ENCODE measurements at regions not wholly inside any gene's neighbourhood (a gene's known extent, or its start where the extent isn't known, plus 50 kb on each side); places are given as distances from the start of the nearest gene placed in this dataset.

DNA sequence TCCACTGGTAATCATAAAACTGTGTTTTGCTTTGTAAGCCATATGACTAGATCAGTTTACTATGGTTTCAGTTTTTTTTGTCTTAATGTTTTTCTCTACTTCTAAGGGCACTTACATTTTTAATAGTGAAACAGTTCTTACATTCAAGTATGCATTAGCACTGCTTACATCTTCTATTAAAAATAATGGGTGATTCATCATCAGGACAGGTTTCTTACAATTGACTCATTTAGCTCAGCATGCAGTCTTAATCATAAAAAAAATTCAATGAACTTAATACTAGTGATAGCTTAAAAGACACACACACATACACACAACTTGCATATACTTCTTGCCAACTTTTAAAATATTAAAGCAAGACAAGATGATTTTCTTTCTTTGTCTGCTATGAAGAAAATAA, 845.7 kb upstream of the USP15 start:
- Mint-ChIP-seq H3K4me1 (no peaks in the 10 kb centered on the region), H3K4me3 (no peak overlapping the region), H3K36me3 (ENCODE audit: low read depth) (no peaks in the 10 kb centered on the region), H3K27ac (no peak overlapping the region), H3K27me3 (no peaks in the 10 kb centered on the region), H3K9me3 (peaks cover 4% of the 10 kb centered on the region)
- ATAC-seq (replicated peaks): no peak

DNA sequence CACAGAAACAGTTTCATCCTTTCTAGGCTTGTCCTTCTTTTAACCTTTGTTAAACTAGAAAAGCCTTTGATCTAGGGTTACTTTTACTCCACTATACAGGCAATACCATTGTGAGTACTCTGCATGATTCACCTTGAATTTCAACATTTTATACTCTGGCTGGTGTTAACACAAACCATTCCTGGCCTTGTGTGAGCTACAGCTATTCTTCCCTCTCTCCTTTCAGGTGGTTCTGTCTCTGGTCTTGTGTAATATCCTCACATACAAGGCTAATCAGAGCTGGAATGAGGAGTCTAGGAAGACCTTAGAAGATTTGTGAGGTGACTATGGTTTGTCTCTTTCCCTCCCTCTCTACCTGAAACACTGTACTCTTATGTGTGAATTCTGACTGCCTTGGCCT, 837.4 kb upstream of the USP15 start:
- Mint-ChIP-seq H3K27me3 (no peaks in the 10 kb centered on the region), H3K9me3 (peaks cover 8% of the 10 kb centered on the region), H3K4me1 (no peaks in the 10 kb centered on the region), H3K4me3 (no peak overlapping the region), H3K36me3 (ENCODE audit: low read depth) (no peaks in the 10 kb centered on the region), H3K27ac (no peak overlapping the region)
- ATAC-seq (replicated peaks): no peak

DNA sequence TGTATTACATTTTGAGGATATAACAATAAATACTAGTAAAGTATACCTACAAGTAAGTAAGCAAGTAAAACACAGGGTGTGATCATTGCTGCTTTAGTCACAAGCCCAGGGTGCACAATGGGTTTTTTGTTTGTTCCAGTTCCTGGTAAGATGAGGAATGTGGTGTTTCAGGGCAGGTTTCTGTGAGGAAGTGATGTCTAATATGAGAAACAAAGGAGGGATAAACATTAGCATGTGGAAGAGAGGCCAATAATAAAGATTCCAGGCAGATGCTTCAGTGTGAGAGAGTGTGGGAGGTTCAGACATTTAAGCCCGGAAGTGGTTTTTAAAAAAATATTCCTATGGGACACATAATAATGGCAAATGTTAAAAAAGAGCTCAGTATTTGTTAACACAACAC, 808.1 kb upstream of the USP15 start:
- no peak for ATAC-seq (replicated peaks)
- no peaks in the 10 kb centered on the region for H3K27me3 Mint-ChIP-seq
- no peaks in the 10 kb centered on the region for H3K4me1 Mint-ChIP-seq
- no peak overlapping the region for H3K4me3 Mint-ChIP-seq
- H3K9me3 Mint-ChIP-seq: peaks cover 3% of the 10 kb centered on the region
- H3K27ac Mint-ChIP-seq: no peak overlapping the region
- H3K36me3 Mint-ChIP-seq (ENCODE audit: low read depth): no peaks in the 10 kb centered on the region

DNA sequence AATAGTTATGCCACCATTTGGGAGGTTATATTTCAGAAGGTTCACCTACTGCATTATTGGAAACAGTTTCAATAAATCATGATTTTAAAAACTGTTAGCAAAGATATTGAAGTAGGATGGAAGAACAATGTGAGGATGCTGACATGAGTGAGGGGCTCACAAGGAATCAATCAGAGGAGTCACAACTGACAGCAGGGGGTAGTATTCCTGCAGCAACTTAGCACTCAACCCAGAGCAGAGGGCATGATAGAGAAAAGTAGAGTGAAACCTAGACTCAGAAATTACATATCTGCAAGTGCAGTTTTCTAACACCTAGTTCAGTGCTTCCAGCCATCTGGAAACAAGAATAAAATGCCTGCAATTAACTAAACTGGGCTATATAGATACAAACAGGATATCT, 772.5 kb upstream of the USP15 start:
- Mint-ChIP-seq H3K9me3 (peaks cover 3% of the 10 kb centered on the region), H3K36me3 (ENCODE audit: low read depth) (no peaks in the 10 kb centered on the region), H3K27ac (no peak overlapping the region), H3K4me3 (no peak overlapping the region), H3K4me1 (no peaks in the 10 kb centered on the region), H3K27me3 (no peaks in the 10 kb centered on the region)
- no peak for ATAC-seq (replicated peaks)

DNA sequence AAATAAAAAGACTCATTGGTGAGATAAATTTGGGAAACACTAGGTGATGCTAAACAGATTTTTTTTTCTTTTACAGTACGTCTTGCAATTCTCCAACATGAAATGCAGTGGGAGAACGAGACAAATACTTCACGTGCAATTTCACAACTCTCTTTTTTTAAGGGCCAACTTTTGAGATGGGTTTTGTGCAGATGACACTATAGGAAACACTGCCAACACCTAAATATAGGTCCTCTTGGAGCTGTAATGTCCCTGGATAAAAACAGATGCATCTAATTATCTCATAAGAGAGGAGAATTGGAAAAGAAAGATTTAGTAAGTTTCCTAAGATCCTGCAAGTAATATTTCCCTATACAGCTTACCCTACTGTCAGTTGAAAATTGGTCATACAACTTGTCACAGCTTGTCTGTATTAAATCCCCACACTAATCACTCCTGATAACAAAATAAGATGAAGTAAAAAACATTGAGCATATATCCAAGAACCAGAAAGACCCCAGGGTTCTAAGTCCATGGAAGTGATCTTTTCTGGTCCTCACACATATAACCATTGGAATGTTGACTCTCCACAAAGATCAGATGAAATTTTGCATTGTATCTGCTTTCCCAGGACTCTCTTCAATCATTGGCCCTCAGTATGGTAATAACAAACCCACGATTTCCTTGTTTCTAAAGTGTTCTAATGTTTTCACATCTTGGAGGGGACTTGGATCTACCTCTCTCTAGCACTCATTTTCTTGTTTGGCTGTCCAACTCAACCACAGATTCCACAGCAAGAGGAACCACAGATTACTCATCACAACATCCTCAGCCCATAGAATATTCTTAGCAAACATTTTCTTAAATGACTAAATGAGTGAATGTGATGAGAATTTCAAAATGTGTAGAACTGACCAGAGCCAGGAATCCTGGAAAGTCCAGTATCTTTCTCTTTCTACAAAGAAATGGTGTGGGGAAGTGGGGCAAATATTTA, 769.4 kb upstream of the USP15 start:
- Mint-ChIP-seq H3K27me3 (no peaks in the 10 kb centered on the region), H3K36me3 (ENCODE audit: low read depth) (no peaks in the 10 kb centered on the region), H3K27ac (no peak overlapping the region), H3K9me3 (peaks cover 7% of the 10 kb centered on the region), H3K4me1 (no peaks in the 10 kb centered on the region), H3K4me3 (no peak overlapping the region)
- ATAC-seq (replicated peaks): no peak

DNA sequence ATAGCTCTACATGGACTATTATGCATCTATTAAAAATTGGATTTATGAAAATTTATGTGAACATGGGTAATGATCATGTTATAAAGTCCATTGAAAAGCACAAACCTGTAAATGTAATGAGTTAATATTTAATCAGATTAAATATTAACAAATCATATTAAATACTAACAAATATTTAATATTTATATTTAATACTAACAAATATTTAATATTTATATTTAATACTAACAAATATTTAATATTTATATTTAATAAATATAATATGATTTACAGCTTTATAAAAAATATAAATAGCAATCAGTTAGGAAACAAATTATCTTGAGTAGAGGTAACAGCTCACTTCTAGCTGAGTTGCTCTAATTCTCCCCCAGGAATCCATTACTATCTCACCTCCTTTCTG, 758.0 kb upstream of the USP15 start:
- Mint-ChIP-seq H3K9me3 (peaks cover 20% of the 10 kb centered on the region), H3K4me3 (no peak overlapping the region), H3K27ac (no peak overlapping the region), H3K27me3 (no peaks in the 10 kb centered on the region), H3K36me3 (ENCODE audit: low read depth) (no peaks in the 10 kb centered on the region), H3K4me1 (no peaks in the 10 kb centered on the region)
- ATAC-seq (replicated peaks): no peak

DNA sequence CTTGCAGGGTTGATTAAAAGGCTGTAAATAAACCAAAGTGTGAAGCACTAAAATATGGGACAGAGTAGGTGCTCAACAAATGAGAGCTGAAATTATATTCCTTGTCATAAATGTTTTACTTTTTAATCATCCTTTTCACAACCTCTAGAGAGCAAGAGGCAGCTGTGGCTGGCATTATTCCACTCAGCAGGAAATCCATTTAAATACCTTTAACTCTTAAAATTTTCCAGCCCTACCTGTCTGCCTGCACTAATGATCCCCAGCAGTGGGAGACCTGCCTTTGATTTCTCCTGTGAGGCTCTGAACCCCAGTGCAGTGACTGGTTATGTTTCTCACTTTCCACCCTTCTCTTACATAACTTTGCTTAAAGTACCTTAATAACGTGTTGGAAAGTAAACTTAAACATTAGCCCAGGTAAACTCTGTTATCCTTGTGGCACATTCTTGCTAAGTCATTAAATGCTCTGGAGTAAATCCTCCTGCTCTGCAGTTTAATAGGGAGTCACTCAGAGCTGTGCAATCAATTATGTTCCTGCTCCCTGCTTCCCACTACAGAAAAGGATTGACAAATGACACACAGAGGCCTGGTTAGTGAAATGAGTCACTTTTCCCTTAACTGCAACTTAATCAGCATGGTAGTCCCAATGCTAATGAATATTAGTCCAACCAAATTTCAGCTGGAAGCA, 755.7 kb upstream of the USP15 start:
- no peak for ATAC-seq (replicated peaks)
- Mint-ChIP-seq H3K4me3 (no peak overlapping the region), H3K9me3 (peaks cover 15% of the 10 kb centered on the region), H3K27me3 (no peaks in the 10 kb centered on the region), H3K36me3 (ENCODE audit: low read depth) (no peaks in the 10 kb centered on the region), H3K27ac (no peak overlapping the region), H3K4me1 (no peaks in the 10 kb centered on the region)

DNA sequence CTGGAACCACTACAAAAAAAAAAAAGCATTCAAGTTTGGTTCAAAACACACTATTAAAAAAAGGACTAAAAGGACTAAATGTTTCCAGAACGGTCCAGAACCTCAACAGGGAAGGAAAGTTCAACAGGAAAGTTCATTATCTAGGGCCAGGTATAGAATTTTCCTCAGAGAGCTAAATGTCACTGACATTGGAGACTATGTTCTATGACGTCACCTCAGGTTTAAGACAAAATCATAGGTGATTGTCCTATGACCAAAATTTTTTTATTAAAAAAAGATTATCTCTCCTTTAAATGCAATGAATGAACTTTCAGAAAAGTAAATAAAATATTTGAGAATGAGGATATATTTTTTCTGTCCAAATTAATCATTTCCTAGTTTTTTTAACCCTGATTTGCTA, 746.7 kb upstream of the USP15 start:
- no peaks in the 10 kb centered on the region for H3K4me1 Mint-ChIP-seq
- no peak for ATAC-seq (replicated peaks)
- no peak overlapping the region for H3K27ac Mint-ChIP-seq
- H3K27me3 Mint-ChIP-seq: no peaks in the 10 kb centered on the region
- H3K36me3 Mint-ChIP-seq (ENCODE audit: low read depth): no peaks in the 10 kb centered on the region
- no peaks in the 10 kb centered on the region for H3K9me3 Mint-ChIP-seq
- H3K4me3 Mint-ChIP-seq: no peak overlapping the region

DNA sequence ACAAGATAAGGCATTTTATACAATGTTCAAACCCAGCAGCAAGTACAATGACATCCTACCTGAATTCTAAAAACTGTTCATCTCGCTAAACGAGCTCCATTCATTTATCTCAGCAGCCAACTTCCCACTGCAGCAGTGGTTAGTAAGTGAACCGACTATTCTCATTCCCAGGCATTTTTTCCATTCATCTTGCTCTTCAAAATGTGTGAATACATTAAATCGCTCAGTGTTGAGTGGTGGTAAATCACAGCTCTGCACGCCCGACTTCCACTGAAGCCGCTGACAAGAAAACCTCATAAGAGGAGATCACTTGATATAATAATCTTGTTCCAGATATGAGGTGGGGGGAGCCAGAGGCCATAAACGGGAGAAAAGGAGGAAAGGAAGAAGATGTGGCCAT, 746.2 kb upstream of the USP15 start:
- H3K36me3 Mint-ChIP-seq (ENCODE audit: low read depth): no peaks in the 10 kb centered on the region
- no peak for ATAC-seq (replicated peaks)
- no peaks in the 10 kb centered on the region for H3K4me1 Mint-ChIP-seq
- H3K27ac Mint-ChIP-seq: no peak overlapping the region
- no peaks in the 10 kb centered on the region for H3K9me3 Mint-ChIP-seq
- no peaks in the 10 kb centered on the region for H3K27me3 Mint-ChIP-seq
- H3K4me3 Mint-ChIP-seq: no peak overlapping the region

DNA sequence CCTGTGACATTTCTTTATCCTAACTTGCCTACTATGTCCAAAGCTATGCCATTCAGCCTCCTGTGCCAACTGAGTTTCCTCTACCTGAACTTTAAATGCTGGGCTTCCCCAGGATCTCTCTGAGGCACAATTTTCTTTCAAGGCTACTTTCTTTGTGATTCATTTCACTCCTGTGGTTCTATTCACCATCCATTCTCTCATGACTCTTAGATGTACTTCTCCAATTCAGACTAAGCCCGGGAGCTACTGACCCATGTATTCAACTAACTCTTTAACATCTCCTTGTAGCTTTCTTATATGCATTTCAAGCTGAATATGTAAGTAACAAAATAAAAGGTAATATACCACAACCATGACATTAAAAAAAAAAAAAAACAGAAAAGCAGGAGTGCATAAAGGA, 738.9 kb upstream of the USP15 start:
- Mint-ChIP-seq H3K27ac (no peak overlapping the region), H3K4me1 (no peaks in the 10 kb centered on the region), H3K4me3 (no peak overlapping the region), H3K27me3 (no peaks in the 10 kb centered on the region), H3K9me3 (peaks cover 17% of the 10 kb centered on the region), H3K36me3 (ENCODE audit: low read depth) (no peaks in the 10 kb centered on the region)
- no peak for ATAC-seq (replicated peaks)

DNA sequence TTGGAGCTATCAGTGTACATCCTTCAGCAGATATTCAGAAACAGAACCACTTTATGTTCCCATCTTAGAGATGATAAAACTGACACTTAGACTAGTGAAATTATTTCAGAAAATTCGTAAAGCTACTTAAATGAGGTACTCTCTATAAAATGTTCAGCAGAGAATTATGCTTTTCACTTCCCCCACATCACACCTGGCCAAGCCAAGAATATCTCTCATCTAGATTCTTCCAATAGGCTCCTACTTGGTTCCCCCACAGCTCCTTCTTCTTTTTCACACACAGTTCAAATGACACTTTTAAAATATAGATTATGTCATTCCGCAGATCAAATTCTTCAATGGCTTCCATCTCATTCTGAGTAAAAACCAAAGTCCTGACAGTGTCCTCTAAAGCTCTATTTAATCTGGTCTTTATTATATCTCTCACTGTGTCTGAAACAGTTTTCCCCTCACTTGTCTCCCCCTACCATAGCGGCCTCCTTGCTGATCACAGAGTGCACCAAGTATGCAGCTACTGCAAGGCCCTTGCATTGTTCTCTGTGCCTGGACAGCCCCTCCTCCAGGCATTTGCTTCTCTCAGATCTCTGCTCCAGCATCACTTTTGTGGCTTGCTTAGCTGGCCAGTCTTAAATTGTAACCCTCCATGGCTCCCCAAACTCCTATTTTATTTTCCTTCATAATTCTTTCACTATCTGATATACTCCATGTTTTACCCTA, 736.8 kb upstream of the USP15 start:
- H3K4me1 Mint-ChIP-seq: no peaks in the 10 kb centered on the region
- H3K4me3 Mint-ChIP-seq: no peak overlapping the region
- no peaks in the 10 kb centered on the region for H3K36me3 Mint-ChIP-seq (ENCODE audit: low read depth)
- H3K27me3 Mint-ChIP-seq: no peaks in the 10 kb centered on the region
- no peak for ATAC-seq (replicated peaks)
- H3K9me3 Mint-ChIP-seq: peaks cover 19% of the 10 kb centered on the region
- H3K27ac Mint-ChIP-seq: no peak overlapping the region

DNA sequence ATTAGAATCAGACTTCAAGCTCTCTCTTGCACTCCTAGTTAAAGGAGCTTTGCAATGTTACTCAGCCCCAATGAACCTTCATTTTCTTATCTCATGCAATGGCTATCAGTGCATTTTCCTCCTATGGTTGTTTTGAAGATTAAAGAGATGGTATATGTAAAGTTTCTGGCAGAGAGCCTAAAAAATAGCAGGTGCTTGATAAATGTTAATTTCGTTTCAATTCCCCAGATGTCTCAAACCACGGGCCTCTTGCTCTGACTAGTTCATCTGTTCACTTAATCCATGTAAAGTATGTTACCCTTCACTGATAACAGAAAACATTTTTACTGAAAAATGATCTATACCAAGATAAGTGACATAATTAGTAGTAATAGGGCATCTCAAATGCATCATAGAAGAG, 735.4 kb upstream of the USP15 start:
- H3K36me3 Mint-ChIP-seq (ENCODE audit: low read depth): no peaks in the 10 kb centered on the region
- H3K9me3 Mint-ChIP-seq: peaks cover 19% of the 10 kb centered on the region
- H3K27me3 Mint-ChIP-seq: no peaks in the 10 kb centered on the region
- H3K27ac Mint-ChIP-seq: no peak overlapping the region
- H3K4me1 Mint-ChIP-seq: no peaks in the 10 kb centered on the region
- no peak overlapping the region for H3K4me3 Mint-ChIP-seq
- ATAC-seq (replicated peaks): no peak

DNA sequence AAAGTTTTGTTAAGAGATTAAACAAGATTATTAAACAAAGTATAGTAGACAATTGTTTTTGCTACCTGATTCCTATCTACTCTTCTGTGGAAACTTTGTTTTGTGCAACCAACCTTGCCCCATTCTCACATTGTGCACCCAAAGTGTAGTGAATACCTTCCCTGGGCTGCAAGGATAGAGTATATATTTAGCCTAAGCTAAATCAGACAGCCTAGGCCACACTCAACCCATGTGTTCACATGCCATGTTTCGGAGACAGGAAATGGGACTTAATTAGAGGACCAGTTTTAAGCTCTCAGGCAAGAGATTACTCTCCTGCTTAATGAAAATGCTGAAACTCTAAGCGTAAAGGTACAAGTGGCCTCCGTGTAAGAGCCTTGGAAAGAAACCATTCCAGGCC, 734.9 kb upstream of the USP15 start:
- no peak overlapping the region for H3K27ac Mint-ChIP-seq
- H3K4me3 Mint-ChIP-seq: no peak overlapping the region
- peaks cover 19% of the 10 kb centered on the region for H3K9me3 Mint-ChIP-seq
- no peaks in the 10 kb centered on the region for H3K36me3 Mint-ChIP-seq (ENCODE audit: low read depth)
- no peaks in the 10 kb centered on the region for H3K4me1 Mint-ChIP-seq
- ATAC-seq (replicated peaks): no peak
- H3K27me3 Mint-ChIP-seq: no peaks in the 10 kb centered on the region

DNA sequence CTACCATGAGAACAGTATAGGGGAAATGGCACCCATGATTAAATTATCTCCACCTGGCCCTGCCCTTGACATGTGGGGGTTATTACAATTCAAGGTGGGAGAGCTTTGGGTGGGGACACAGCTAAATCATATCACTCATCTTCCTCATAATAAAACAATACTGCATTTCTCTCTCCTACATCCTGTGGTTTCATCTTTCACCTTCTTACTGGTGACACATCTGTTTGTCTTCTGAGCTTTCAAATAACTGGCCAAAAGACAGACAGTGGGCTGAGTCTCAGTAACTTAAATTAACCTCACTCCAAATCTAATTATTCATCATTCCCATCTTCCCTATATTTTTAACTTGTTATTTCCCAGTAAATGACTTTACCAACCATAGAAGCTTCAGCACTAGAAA, 729.7 kb upstream of the USP15 start:
- no peak overlapping the region for H3K27ac Mint-ChIP-seq
- no peak for ATAC-seq (replicated peaks)
- H3K9me3 Mint-ChIP-seq: peaks cover 13% of the 10 kb centered on the region
- H3K27me3 Mint-ChIP-seq: no peaks in the 10 kb centered on the region
- no peaks in the 10 kb centered on the region for H3K36me3 Mint-ChIP-seq (ENCODE audit: low read depth)
- H3K4me3 Mint-ChIP-seq: no peak overlapping the region
- no peaks in the 10 kb centered on the region for H3K4me1 Mint-ChIP-seq

DNA sequence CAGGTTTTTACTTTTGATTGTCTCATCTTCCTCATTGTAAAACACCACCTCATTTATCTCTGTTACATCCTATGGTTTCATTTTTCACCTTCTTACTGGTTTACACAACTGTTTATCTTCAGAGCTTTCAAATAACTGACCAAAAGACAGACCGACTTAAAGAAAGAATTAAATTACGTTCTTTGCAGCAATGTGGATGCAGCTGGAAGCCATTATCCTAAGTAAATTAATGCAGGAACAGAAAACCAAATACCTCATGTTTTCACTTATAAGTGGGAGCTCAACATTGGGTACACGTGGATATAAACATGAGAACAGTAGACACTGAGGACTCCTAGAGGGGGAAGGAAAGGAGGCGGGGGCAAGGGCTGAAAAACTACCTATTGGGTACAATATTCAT, 729.0 kb upstream of the USP15 start:
- ATAC-seq (replicated peaks): no peak
- H3K4me1 Mint-ChIP-seq: no peaks in the 10 kb centered on the region
- no peak overlapping the region for H3K27ac Mint-ChIP-seq
- H3K27me3 Mint-ChIP-seq: no peaks in the 10 kb centered on the region
- peaks cover 13% of the 10 kb centered on the region for H3K9me3 Mint-ChIP-seq
- no peaks in the 10 kb centered on the region for H3K36me3 Mint-ChIP-seq (ENCODE audit: low read depth)
- H3K4me3 Mint-ChIP-seq: no peak overlapping the region

Measured in activated T-helper 17 cell treated with anti-CD3 and anti-CD28 coated beads, Interleukin-2, amount 50 U/mL, for 72 hours (primary cell).